PC-9 (cell line): ENCODE measurements at regions not wholly inside any gene's neighbourhood (a gene's known extent, or its start where the extent isn't known, plus 50 kb on each side); places are given as distances from the start of the nearest gene placed in this dataset.
A peak's percentile ranks its signal among the peaks of the same experiment; 100 is the strongest.

Experiments
- BruUV-seq: library from RNA; stranded (reverse); fragments of 400-500 nt; replicated peaks from 2 replicates; lab custom pipeline; 2021; lab: Mats Ljungman, UMichigan
- CTCF ChIA-PET: fragments of 300-600 bp; sonication (Branson Sonifier 250); formaldehyde crosslinking; loops from one replicate; lab custom pipeline; 2022; ENCODE audit warnings: antibody characterized with exemption; lab: Charles Lee
- POLR2A ChIA-PET: fragments of 300-600 bp; sonication (Branson Sonifier 250); formaldehyde crosslinking; loops from one replicate; lab custom pipeline; 2022; ENCODE audit warnings: antibody characterized with exemption; ENCODE audit not compliant: unreplicated experiment; lab: Charles Lee
- DNase-seq, 2 experiments: peaks; one replicate each; pipeline versions ENCODE4 v3.0.0 to v3.0.0-alpha.2; 2015 to 2022; ENCODE audit warnings: mixed read lengths in 1 of 2
- H2AFZ ChIP-seq: fragments of 200-600 bp; sonication (generic); 2 replicates; pipeline ENCODE4 v1.8.1; 2017; ENCODE audit warnings: antibody characterized with exemption
- H3F3A ChIP-seq: fragments of 200-600 bp; sonication (generic); 2 replicates; pipeline ENCODE4 v1.8.1; 2017; ENCODE audit warnings: antibody characterized with exemption, mild to moderate bottlenecking, low read depth; ENCODE audit not compliant: insufficient read depth
- H3K27ac ChIP-seq: fragments of 200-600 bp; sonication (generic); 2 replicates; pipeline ENCODE4 v1.6.1; 2016; ENCODE audit warnings: mixed run types
- H3K27me3 ChIP-seq: fragments of 200-600 bp; sonication (generic); 2 replicates; pipeline ENCODE4 v1.6.1; 2016; ENCODE audit warnings: low read depth, mixed run types; ENCODE audit not compliant: insufficient read depth
- H3K36me3 ChIP-seq: fragments of 200-600 bp; sonication (generic); 2 replicates; pipeline ENCODE4 v1.6.1; 2016; ENCODE audit warnings: low read depth, mixed run types
- H3K4me1 ChIP-seq: fragments of 200-600 bp; sonication (generic); replicated peaks from 2 replicates; pipeline ENCODE4 v1.6.1; 2016; ENCODE audit warnings: mixed run types; ENCODE audit not compliant: insufficient read depth
- H3K4me2 ChIP-seq: fragments of 200-600 bp; sonication (generic); 2 replicates; pipeline ENCODE4 v1.6.1; 2017; ENCODE audit warnings: mixed run types
- H3K4me3 ChIP-seq: fragments of 200-600 bp; sonication (generic); 2 replicates; pipeline ENCODE4 v1.6.1; 2016; ENCODE audit warnings: mixed run types
- H3K79me2 ChIP-seq: fragments of 200-600 bp; sonication (generic); 2 replicates; pipeline ENCODE4 v1.6.1; 2017; ENCODE audit warnings: low read depth, mixed run types
- H3K9me2 ChIP-seq: fragments of 200-600 bp; sonication (generic); 2 replicates; pipeline ENCODE4 v1.8.1; 2017; ENCODE audit warnings: mild to moderate bottlenecking; ENCODE audit not compliant: insufficient read depth
- H3K9me3 ChIP-seq: fragments of 200-600 bp; sonication (generic); 2 replicates; pipeline ENCODE4 v1.8.1; 2016; ENCODE audit warnings: low read depth; ENCODE audit not compliant: insufficient read depth
- H4K20me1 ChIP-seq: fragments of 200-600 bp; sonication (generic); 2 replicates; pipeline ENCODE4 v1.8.1; 2017; ENCODE audit not compliant: insufficient read depth
- CTCF ChIP-seq: fragments of 200-600 bp; sonication (generic); conservative IDR thresholded peaks from 2 replicates; pipeline ENCODE4 v1.6.1; 2017; ENCODE audit warnings: mixed run types, antibody characterized with exemption, mild to moderate bottlenecking, moderate library complexity
- EZH2 ChIP-seq: fragments of 200-600 bp; sonication (generic); IDR thresholded peaks from 2 replicates; pipeline ENCODE4 v1.8.0; 2017; ENCODE audit warnings: antibody characterized with exemption, low read depth
- intact Hi-C: fragments of 100-400 bp; cut with micrococcal nuclease; formaldehyde crosslinking; loops from one replicate; pipeline ENCODE4 v1.10.0; 2022; ENCODE audit not compliant: unreplicated experiment

- no TSS peak for BruUV-seq
- TF ChIP-seq CTCF (no peak), EZH2 (no peak)
- H3K4me2 ChIP-seq = no peak overlapping the region
- no peaks in the 10 kb centered on the region for H3K9me2 ChIP-seq
- ChIA-PET CTCF (no interaction called here), POLR2A (no interaction called here)
- H3F3A ChIP-seq = peaks cover 5% of the 10 kb centered on the region; the same call in 1 of the 2 replicates
- peaks cover 21% of the 10 kb centered on the region for H3K4me1 ChIP-seq
- no peaks in the 10 kb centered on the region for H3K36me3 ChIP-seq
- no peaks in the 10 kb centered on the region for H4K20me1 ChIP-seq
- DNase-seq = no peak
- no peaks in the 10 kb centered on the region for H3K27me3 ChIP-seq
- no peak overlapping the region for H3K27ac ChIP-seq
- intact Hi-C loops = no loop called here
- no peak overlapping the region for H3K4me3 ChIP-seq
- no peaks in the 10 kb centered on the region for H3K9me3 ChIP-seq
- H2AFZ ChIP-seq = no peak overlapping the region
- H3K79me2 ChIP-seq = no peaks in the 10 kb centered on the region
These were observed 221.6 kb downstream of the TFAP2A start for GRCh38 chr6:10193321-10193720.

- Histone ChIP-seq H3K9me3 (no peaks in the 10 kb centered on the region), H4K20me1 (no peaks in the 10 kb centered on the region), H3K27me3 (no peaks in the 10 kb centered on the region), H3K4me1 (peaks cover 10% of the 10 kb centered on the region), H3K79me2 (no peaks in the 10 kb centered on the region), H3F3A (peaks cover 5% of the 10 kb centered on the region; the same call in 1 of the 2 replicates), H3K27ac (no peak overlapping the region), H3K4me3 (no peak overlapping the region), H2AFZ (no peak overlapping the region), H3K4me2 (no peak overlapping the region), H3K9me2 (no peaks in the 10 kb centered on the region), H3K36me3 (no peaks in the 10 kb centered on the region)
- TF ChIP-seq CTCF (no peak), EZH2 (no peak)
- no TSS peak for BruUV-seq
- intact Hi-C loops = no loop called here
- ChIA-PET POLR2A (no interaction called here), CTCF (no interaction called here)
- DNase-seq = peak in 1 of 2 experiments; percentile 39
These were observed 224.8 kb downstream of the TFAP2A start for GRCh38 chr6:10190042-10190441.

- Histone ChIP-seq H3K4me1 (no peaks in the 10 kb centered on the region), H3K79me2 (no peaks in the 10 kb centered on the region), H3K27ac (no peak overlapping the region), H3F3A (no peaks in the 10 kb centered on the region), H3K27me3 (no peaks in the 10 kb centered on the region), H3K4me3 (no peak overlapping the region), H3K36me3 (no peaks in the 10 kb centered on the region), H2AFZ (no peak overlapping the region), H3K9me3 (no peaks in the 10 kb centered on the region), H3K9me2 (no peaks in the 10 kb centered on the region), H3K4me2 (no peak overlapping the region), H4K20me1 (no peaks in the 10 kb centered on the region)
- ChIA-PET POLR2A (interaction anchor here (0.6 kb wide), 1 partner anchor 22 kb away, joined by 3 read pairs; no protein-coding TSS in a partner anchor), CTCF (no interaction called here)
- no peak for DNase-seq
- TF ChIP-seq EZH2 (no peak), CTCF (no peak)
- intact Hi-C loops = no loop called here
- BruUV-seq = no TSS peak
These were observed 230.3 kb downstream of the TFAP2A start for GRCh38 chr6:10184371-10185227.
